HCT116 (cell line): ENCODE measurements at regions not wholly inside any gene's neighbourhood (a gene's known extent, or its start where the extent isn't known, plus 50 kb on each side); places are given as distances from the start of the nearest gene placed in this dataset.

Experiments used
- ATAC-seq: fragments of 200-7000 bp; cut with Tn5 transposase; 2 replicates; pipeline ENCODE4 v1.9.1; 2020; ENCODE audit warnings: mild to moderate bottlenecking, moderate library complexity
- BruUV-seq: library from RNA; stranded (reverse); fragments of 400-500 nt; replicated peaks from 2 replicates; lab custom pipeline; 2021; lab: Mats Ljungman, UMichigan
- CTCF ChIA-PET: fragments of 300-600 bp; sonication (Branson Sonifier 250); formaldehyde crosslinking; loops from one replicate; lab custom pipeline; 2021; ENCODE audit warnings: antibody characterized with exemption; lab: Charles Lee
- POLR2A ChIA-PET: fragments of 300-600, 350-600 bp; sonication (Branson Sonifier 250); formaldehyde crosslinking; loops from one replicate; lab custom pipeline; 2021; ENCODE audit warnings: antibody characterized with exemption; lab: Charles Lee
- RAD21 ChIA-PET, 2 experiments: fragments of 300-600 bp; sonication (Branson Sonifier 250); formaldehyde crosslinking; loops; one replicate each; lab custom pipeline; 2023; ENCODE audit warnings: low total read pairs in 2 of 2; ENCODE audit not compliant: uncharacterized antibody in 2 of 2, unreplicated experiment in 2 of 2, low non-redundant PET in 1 of 2; lab: Charles Lee
- DNase-seq: peaks from one replicate; pipeline ENCODE4 v3.0.0-alpha.2; 2010; ENCODE audit warnings: low read depth, low spot score
- H2AFZ ChIP-seq: fragments of 200-600 bp; shearing (Covaris generic), sonication (generic); 2 replicates; pipeline ENCODE4 v1.6.1; 2017; ENCODE audit warnings: low read depth, mixed run types, mixed read lengths, antibody characterized with exemption, low read length; ENCODE audit not compliant: poor library complexity, severe bottlenecking
- H3K27ac ChIP-seq: 2 replicates; pipeline ENCODE4 v1.5.1; 2012; ENCODE audit warnings: low read depth, low read length
- H3K27me3 ChIP-seq: fragments of 200-600 bp; sonication (generic); 2 replicates; pipeline ENCODE4 v1.6.1; 2016; ENCODE audit warnings: mixed run types, low read length, mixed read lengths; ENCODE audit not compliant: insufficient read depth
- H3K36me3 ChIP-seq, 2 experiments: fragments of 200-500 bp in 1 of 2; fragments of 200-600 bp in 1 of 2; sonication (Bioruptor generic) in 1 of 2; sonication (generic) in 1 of 2; 2 replicates each; pipeline versions ENCODE4 v1.5.1 to v1.6.1; 2014 to 2016; ENCODE audit warnings: low read length in 2 of 2, inconsistent platforms in 1 of 2, mixed read lengths in 1 of 2, mixed run types in 1 of 2; ENCODE audit not compliant: insufficient read depth in 2 of 2, control insufficient read depth in 1 of 2
- H3K4me1 ChIP-seq, 2 experiments: fragments of 200-600 bp in 1 of 2; sonication (generic) in 1 of 2; 2 replicates each; pipeline versions ENCODE4 v1.5.1 to v1.6.1; 2012 to 2017; ENCODE audit warnings: low read length in 2 of 2, inconsistent platforms in 1 of 2, mild to moderate bottlenecking in 1 of 2, mixed read lengths in 1 of 2, mixed run types in 1 of 2, moderate library complexity in 1 of 2; ENCODE audit not compliant: insufficient read depth in 2 of 2, control insufficient read depth in 1 of 2
- H3K4me2 ChIP-seq: fragments of 200-600 bp; sonication (generic); 2 replicates; pipeline ENCODE4 v1.6.1; 2017; ENCODE audit warnings: mixed run types, low read length, mixed read lengths
- H3K4me3 ChIP-seq, 2 experiments: fragments of 200-600 bp in 1 of 2; sonication (generic) in 1 of 2; replicated peaks in 1 of 2; 2 replicates each; pipeline ENCODE4 v1.5.1; 2011 to 2016; ENCODE audit warnings: low read length in 2 of 2, control low read depth in 1 of 2, low read depth in 1 of 2, mild to moderate bottlenecking in 1 of 2, mixed read lengths in 1 of 2, mixed run types in 1 of 2
- H3K79me2 ChIP-seq: fragments of 200-600 bp; sonication (generic); 2 replicates; pipeline ENCODE4 v1.6.1; 2017; ENCODE audit warnings: mild to moderate bottlenecking, mixed run types, low read length, moderate library complexity, mixed read lengths; ENCODE audit not compliant: insufficient read depth
- H3K9ac ChIP-seq: fragments of 200-600 bp; sonication (generic); 2 replicates; pipeline ENCODE4 v1.6.1; 2016; ENCODE audit warnings: low read length, mixed read lengths
- H3K9me2 ChIP-seq: fragments of 200-600 bp; sonication (generic), shearing (Covaris generic); 2 replicates; pipeline ENCODE4 v1.6.1; 2017; ENCODE audit warnings: mixed run types, mild to moderate bottlenecking, moderate library complexity; ENCODE audit not compliant: insufficient read depth
- H3K9me3 ChIP-seq, 2 experiments: fragments of 200-500 bp in 1 of 2; fragments of 200-600 bp in 1 of 2; sonication (Bioruptor generic) in 1 of 2; sonication (generic) in 1 of 2; 2 replicates each; pipeline ENCODE4 v1.6.1; 2014 to 2017; ENCODE audit warnings: low read length in 2 of 2, mixed read lengths in 2 of 2, inconsistent platforms in 1 of 2, low read depth in 1 of 2, mild to moderate bottlenecking in 1 of 2, mixed run types in 1 of 2, moderate library complexity in 1 of 2; ENCODE audit not compliant: control insufficient read depth in 1 of 2, insufficient read depth in 1 of 2
- H4K20me1 ChIP-seq: fragments of 200-600 bp; sonication (generic), shearing (Covaris generic); 2 replicates; pipeline ENCODE4 v1.6.1; 2017; ENCODE audit warnings: mixed run types, mild to moderate bottlenecking, moderate library complexity; ENCODE audit not compliant: insufficient read depth
- ATF3 ChIP-seq: IDR thresholded peaks from 2 replicates; pipeline ENCODE4 v1.6.1; 2012
- CEBPB ChIP-seq: IDR thresholded peaks from 2 replicates; pipeline ENCODE4 v1.6.1; 2012; ENCODE audit warnings: low read depth
- CTCF ChIP-seq, 3 experiments: fragments of 200-600 bp in 1 of 3; sonication (generic) in 1 of 3; IDR thresholded peaks in 2 of 3; conservative IDR thresholded peaks in 1 of 3; 2 replicates each; pipeline ENCODE4 v1.5.1; 2012 to 2017; ENCODE audit warnings: low read depth in 2 of 3, low read length in 2 of 3, antibody characterized with exemption in 1 of 3, borderline replicate concordance in 1 of 3, control low read depth in 1 of 3, mild to moderate bottlenecking in 1 of 3, mixed read lengths in 1 of 3, mixed run types in 1 of 3, moderate library complexity in 1 of 3; ENCODE audit not compliant: insufficient read depth in 1 of 3
- EGR1 ChIP-seq: IDR thresholded peaks from 2 replicates; pipeline ENCODE4 v1.6.1; 2012; ENCODE audit warnings: low read depth
- ELF1 ChIP-seq: IDR thresholded peaks from 2 replicates; pipeline ENCODE4 v1.6.1; 2012; ENCODE audit warnings: low read depth, borderline replicate concordance
- EZH2 ChIP-seq: fragments of 200-600 bp; sonication (generic); IDR thresholded peaks from 2 replicates; pipeline ENCODE4 v1.6.1; 2017; ENCODE audit warnings: antibody characterized with exemption, mixed run types
- FOSL1 ChIP-seq: IDR thresholded peaks from 2 replicates; pipeline ENCODE4 v1.6.1; 2012; ENCODE audit warnings: low read depth
- POLR2A ChIP-seq: IDR thresholded peaks from 2 replicates; pipeline ENCODE4 v1.7.0; 2011; ENCODE audit warnings: borderline replicate concordance; ENCODE audit not compliant: insufficient read depth, insufficient read length; ENCODE audit errors: extremely low read depth
- POLR2AphosphoS5 ChIP-seq: IDR thresholded peaks from 2 replicates; pipeline ENCODE4 v1.6.1; 2011; ENCODE audit warnings: mild to moderate bottlenecking, low read depth, low read length, moderate library complexity
- RAD21 ChIP-seq: IDR thresholded peaks from 2 replicates; pipeline ENCODE4 v1.6.1; 2012; ENCODE audit warnings: low read depth, mild to moderate bottlenecking
- SIN3A ChIP-seq: IDR thresholded peaks from 2 replicates; pipeline ENCODE4 v1.6.1; 2012; ENCODE audit warnings: low read depth
- SP1 ChIP-seq: IDR thresholded peaks from 2 replicates; pipeline ENCODE4 v1.6.1; 2012; ENCODE audit warnings: low read depth
- TCF7L2 ChIP-seq: IDR thresholded peaks from 2 replicates; pipeline ENCODE4 v1.7.0; 2011; ENCODE audit warnings: borderline replicate concordance, inconsistent platforms; ENCODE audit not compliant: insufficient read depth, insufficient read length; ENCODE audit errors: extremely low read depth
- YY1 ChIP-seq: IDR thresholded peaks from 2 replicates; pipeline ENCODE4 v1.6.1; 2011; ENCODE audit warnings: low read length, low read depth, moderate library complexity, mild to moderate bottlenecking; ENCODE audit not compliant: insufficient replicate concordance; ENCODE audit errors: extremely low read depth
- ZBTB33 ChIP-seq: IDR thresholded peaks from 2 replicates; pipeline ENCODE4 v1.6.1; 2011; ENCODE audit warnings: mild to moderate bottlenecking, low read length, moderate library complexity; ENCODE audit not compliant: insufficient replicate concordance; ENCODE audit errors: extremely low read depth
- ZFX ChIP-seq: fragments of 450-650 bp; IDR thresholded peaks from 2 replicates; pipeline ENCODE4 v1.6.1; 2017
- ZNF274 ChIP-seq: fragments of 200-500 bp; sonication (Bioruptor generic); IDR thresholded peaks from 2 replicates; pipeline ENCODE4 v1.6.1; 2014; ENCODE audit warnings: mild to moderate bottlenecking, low read depth, low read length, inconsistent platforms
- intact Hi-C: fragments of 100-400 bp; cut with micrococcal nuclease; formaldehyde crosslinking; loops from 2 replicates; pipeline ENCODE4 v1.10.0; 2022

GRCh38 chr21:27086186-27086585 is 119.3 kb upstream of the ADAMTS5 start:
- Histone ChIP-seq H3K79me2 (no peaks in the 10 kb centered on the region), H3K36me3 (no peaks in the 10 kb centered on the region), H3K9me3 (peaks cover 0 to 25% of the 10 kb centered on the region in 2 experiments; a peak in 3 of 4 replicates), H3K27me3 (no peaks in the 10 kb centered on the region), H3K9me2 (no peaks in the 10 kb centered on the region), H2AFZ (no peak overlapping the region), H3K4me2 (no peak overlapping the region), H4K20me1 (no peaks in the 10 kb centered on the region), H3K27ac (no peak overlapping the region), H3K4me3 (no peak overlapping the region), H3K9ac (no peak overlapping the region), H3K4me1 (no peaks in the 10 kb centered on the region)
- TF ChIP-seq EZH2 (no peak), FOSL1 (no peak), CTCF (IDR thresholded peaks at IDR 0.05 in 2 of 3, conservative IDR thresholded peaks at IDR 0.05 in 1 of 3; ENCODE audit: borderline replicate concordance in 1 of 3, insufficient read depth in 1 of 3, low read depth in 2 of 3, low read length in 2 of 3) (no peak), TCF7L2 (no peak), POLR2A (no peak), ATF3 (no peak), EGR1 (no peak), CEBPB (no peak), ZNF274 (no peak), ZFX (no peak), YY1 (no peak), ZBTB33 (no peak), ELF1 (no peak), SIN3A (no peak), SP1 (no peak), POLR2AphosphoS5 (no peak), RAD21 (no peak)
- ATAC-seq (no peak), DNase-seq (no peak)
- ChIA-PET RAD21 (no interaction called here), POLR2A (no interaction called here), CTCF (no interaction called here)
- intact Hi-C loops, result no loop called here
- no TSS peak for BruUV-seq
